Endothelial cell of umbilical vein (primary cell): ENCODE measurements at regions not wholly inside any gene's neighbourhood (a gene's known extent, or its start where the extent isn't known, plus 50 kb on each side); places are given as distances from the start of the nearest gene placed in this dataset.

ENCODE experiments used
- BruUV-seq: library from RNA; stranded (reverse); fragments of 400-500 nt; replicated peaks from 2 replicates; lab custom pipeline; 2021; lab: Mats Ljungman, UMichigan
- CTCF ChIA-PET: fragments of 300-600, 350-600 bp; sonication (Branson Sonifier 250); formaldehyde crosslinking; loops from one replicate; lab custom pipeline; 2021; ENCODE audit warnings: antibody characterized with exemption, inconsistent platforms; lab: Charles Lee
- POLR2A ChIA-PET: fragments of 300-600, 350-600 bp; sonication (Branson Sonifier 250); formaldehyde crosslinking; loops from one replicate; lab custom pipeline; 2021; ENCODE audit warnings: antibody characterized with exemption, inconsistent platforms; lab: Charles Lee
- DNase-seq: peaks from one replicate; pipeline ENCODE4 v3.0.0-alpha.2; 2011; ENCODE audit warnings: low read depth, low spot score
- FAIRE-seq: peaks from 2 replicates; lab custom pipeline; 2011; peaks lifted over from hg19 to GRCh38; lab: Jason Lieb, UNC
- H2AFZ ChIP-seq: 2 replicates; pipeline ENCODE4 v1.6.0; 2012; ENCODE audit warnings: low read depth, low read length, control low read depth, inconsistent platforms
- H3K27ac ChIP-seq: 2 replicates; pipeline ENCODE4 v1.5.1; 2011; ENCODE audit warnings: low read depth, mild to moderate bottlenecking, control low read depth, low read length, moderate library complexity; ENCODE audit not compliant: insufficient read depth
- H3K27me3 ChIP-seq, 2 experiments: 2 replicates each; pipeline versions ENCODE4 v1.6.0 to v1.6.1; 2011; ENCODE audit warnings: low read length in 2 of 2, mixed read lengths in 1 of 2; ENCODE audit not compliant: control insufficient read depth in 2 of 2, insufficient read depth in 2 of 2
- H3K36me3 ChIP-seq, 2 experiments: 2 replicates in 1 of 2; 3 replicates in 1 of 2; pipeline ENCODE4 v1.5.1; 2011; ENCODE audit warnings: low read length in 2 of 2, mild to moderate bottlenecking in 1 of 2, moderate library complexity in 1 of 2; ENCODE audit not compliant: control insufficient read depth in 2 of 2, insufficient read depth in 2 of 2; ENCODE audit errors: extremely low read depth in 1 of 2
- H3K4me1 ChIP-seq: 3 replicates; pipeline ENCODE4 v1.5.1; 2011; ENCODE audit warnings: mild to moderate bottlenecking, low read length; ENCODE audit not compliant: control insufficient read depth, insufficient read depth; ENCODE audit errors: extremely low read depth
- H3K4me2 ChIP-seq: 2 replicates; pipeline ENCODE4 v1.6.1; 2011; ENCODE audit warnings: low read length, control low read depth, mixed read lengths; ENCODE audit not compliant: insufficient read depth
- H3K4me3 ChIP-seq, 3 experiments: fragments of 200-600 bp in 1 of 3; sonication (generic), shearing (Covaris generic) in 1 of 3; replicated peaks in 1 of 3; 2 replicates each; pipeline ENCODE4 v1.5.1; 2011 to 2016; ENCODE audit warnings: control low read depth in 3 of 3, low read length in 3 of 3, mild to moderate bottlenecking in 2 of 3, inconsistent platforms in 1 of 3, low read depth in 1 of 3, moderate library complexity in 1 of 3; ENCODE audit not compliant: insufficient read depth in 1 of 3
- H3K79me2 ChIP-seq: 2 replicates; pipeline ENCODE4 v1.6.0; 2012; ENCODE audit warnings: low read length, inconsistent platforms; ENCODE audit not compliant: control insufficient read depth, insufficient read depth
- H3K9ac ChIP-seq: replicated peaks from 2 replicates; pipeline ENCODE3; 2011; ENCODE audit warnings: low read length, control low read depth; ENCODE audit not compliant: insufficient read depth; ENCODE audit errors: extremely low read depth
- H3K9me1 ChIP-seq: replicated peaks from 3 replicates; pipeline ENCODE4 v1.6.0; 2011; ENCODE audit warnings: mild to moderate bottlenecking, low read length; ENCODE audit not compliant: control insufficient read depth, insufficient read depth; ENCODE audit errors: extremely low read depth
- H3K9me3 ChIP-seq: replicated peaks from 2 replicates; pipeline ENCODE4 v1.5.1; 2012; ENCODE audit warnings: low read length, inconsistent platforms; ENCODE audit not compliant: control insufficient read depth, insufficient read depth
- H4K20me1 ChIP-seq: replicated peaks from 2 replicates; pipeline ENCODE3; 2011; ENCODE audit warnings: mild to moderate bottlenecking, low read length; ENCODE audit not compliant: control insufficient read depth, insufficient read depth; ENCODE audit errors: extremely low read depth
- EZH2 ChIP-seq: IDR thresholded peaks from 2 replicates; pipeline ENCODE4 v1.6.1; 2012; ENCODE audit warnings: borderline replicate concordance, low read depth, mild to moderate bottlenecking, moderate library complexity, low read length, inconsistent platforms; ENCODE audit not compliant: severe bottlenecking
- FOS ChIP-seq: IDR thresholded peaks from 2 replicates; pipeline ENCODE4 v1.6.1; 2011; ENCODE audit warnings: mild to moderate bottlenecking, low read length, moderate library complexity, borderline replicate concordance; ENCODE audit not compliant: insufficient read depth
- GATA2 ChIP-seq: IDR thresholded peaks from 2 replicates; pipeline ENCODE4 v1.7.0; 2011; ENCODE audit warnings: low read depth, mild to moderate bottlenecking, moderate library complexity, mixed read lengths, low read length; ENCODE audit not compliant: insufficient read length, insufficient read depth
- JUN ChIP-seq: IDR thresholded peaks from 2 replicates; pipeline ENCODE4 v1.6.1; 2011; ENCODE audit warnings: borderline replicate concordance, low read depth; ENCODE audit not compliant: insufficient read length, insufficient read depth
- MYC ChIP-seq: IDR thresholded peaks from one replicate; pipeline ENCODE4 v1.6.1; 2011; ENCODE audit warnings: mild to moderate bottlenecking, low read depth, low read length
- POLR2A ChIP-seq: IDR thresholded peaks from 2 replicates; pipeline ENCODE4 v1.6.1; 2012; ENCODE audit warnings: low read depth, mild to moderate bottlenecking, control low read depth, low read length
- POLR2AphosphoS5 ChIP-seq: IDR thresholded peaks from 2 replicates; pipeline ENCODE4 v1.6.1; 2012; ENCODE audit warnings: low read depth, mild to moderate bottlenecking, control low read depth, low read length, moderate library complexity; ENCODE audit not compliant: insufficient read depth
- dilution Hi-C: fragments of 300-500 bp; cut with MboI; formaldehyde crosslinking; loops from one replicate; pipeline ENCODE4 v1.15.0; 2019; ENCODE audit warnings: low sequenced_read_pairs; ENCODE audit not compliant: extremely low pct_ligation_motif_present
- intact Hi-C: fragments of 100-400 bp; cut with micrococcal nuclease; formaldehyde crosslinking; loops from one replicate; pipeline ENCODE4 v1.10.0; 2022
- TF ChIP-seq, protein P1 (sequence below), 2 donors: IDR thresholded peaks; 1 replicate in 1 of 2; 2 replicates in 1 of 2; pipeline ENCODE4 v1.5.1; 2011; ENCODE audit warnings: low read length in 2 of 2, mild to moderate bottlenecking in 2 of 2, moderate library complexity in 2 of 2, control low read depth in 1 of 2, inconsistent platforms in 1 of 2, low read depth in 1 of 2; ENCODE audit not compliant: insufficient read depth in 1 of 2; ENCODE audit errors: extremely low read depth in 1 of 2
- TF ChIP-seq, protein P2 (sequence below): IDR thresholded peaks from 2 replicates; pipeline ENCODE4 v1.6.1; 2011; ENCODE audit not compliant: insufficient read depth, insufficient read length

DNA sequence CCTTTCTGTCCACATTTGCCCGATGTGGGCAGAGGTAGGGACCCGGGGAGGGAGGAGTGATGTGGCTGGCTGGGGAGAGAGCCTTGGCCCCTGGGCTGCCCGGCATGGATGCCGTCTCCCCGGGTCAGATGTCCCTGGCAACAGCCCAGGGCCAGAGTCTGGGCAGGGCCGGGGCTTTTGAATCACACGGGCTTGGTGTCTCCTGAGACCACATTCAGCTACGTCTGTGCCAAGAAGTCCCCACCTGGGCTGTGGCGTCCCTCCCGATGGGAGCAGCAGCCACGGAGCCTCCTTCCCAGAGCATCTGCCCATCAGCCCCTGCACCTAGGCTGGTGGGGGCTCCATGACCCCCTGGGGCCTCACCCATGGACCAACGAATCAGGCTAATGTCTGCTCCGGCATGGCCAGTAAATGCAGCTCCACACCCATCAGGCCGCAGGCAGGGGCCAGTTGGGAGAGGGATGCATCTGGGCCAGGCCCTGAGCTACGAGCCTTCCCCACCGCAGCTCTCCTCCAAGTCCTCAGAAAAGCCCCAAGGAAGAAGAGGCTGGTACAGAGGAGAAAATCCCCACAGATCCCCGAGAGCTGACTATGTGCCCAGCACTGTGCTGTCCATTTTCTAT is 109.4 kb downstream of the RFLNA start:
- TF ChIP-seq, protein P1, sequence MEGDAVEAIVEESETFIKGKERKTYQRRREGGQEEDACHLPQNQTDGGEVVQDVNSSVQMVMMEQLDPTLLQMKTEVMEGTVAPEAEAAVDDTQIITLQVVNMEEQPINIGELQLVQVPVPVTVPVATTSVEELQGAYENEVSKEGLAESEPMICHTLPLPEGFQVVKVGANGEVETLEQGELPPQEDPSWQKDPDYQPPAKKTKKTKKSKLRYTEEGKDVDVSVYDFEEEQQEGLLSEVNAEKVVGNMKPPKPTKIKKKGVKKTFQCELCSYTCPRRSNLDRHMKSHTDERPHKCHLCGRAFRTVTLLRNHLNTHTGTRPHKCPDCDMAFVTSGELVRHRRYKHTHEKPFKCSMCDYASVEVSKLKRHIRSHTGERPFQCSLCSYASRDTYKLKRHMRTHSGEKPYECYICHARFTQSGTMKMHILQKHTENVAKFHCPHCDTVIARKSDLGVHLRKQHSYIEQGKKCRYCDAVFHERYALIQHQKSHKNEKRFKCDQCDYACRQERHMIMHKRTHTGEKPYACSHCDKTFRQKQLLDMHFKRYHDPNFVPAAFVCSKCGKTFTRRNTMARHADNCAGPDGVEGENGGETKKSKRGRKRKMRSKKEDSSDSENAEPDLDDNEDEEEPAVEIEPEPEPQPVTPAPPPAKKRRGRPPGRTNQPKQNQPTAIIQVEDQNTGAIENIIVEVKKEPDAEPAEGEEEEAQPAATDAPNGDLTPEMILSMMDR (IDR thresholded peaks at IDR 0.05; ENCODE audit: extremely low read depth in 1 of 2, insufficient read depth in 1 of 2, low read depth in 1 of 2, low read length in 2 of 2): no peak
- TF ChIP-seq POLR2AphosphoS5 (no peak), POLR2A (no peak), JUN (no peak), EZH2 (no peak), FOS (no peak), MYC (no peak), GATA2 (no peak)
- TF ChIP-seq, protein P2, sequence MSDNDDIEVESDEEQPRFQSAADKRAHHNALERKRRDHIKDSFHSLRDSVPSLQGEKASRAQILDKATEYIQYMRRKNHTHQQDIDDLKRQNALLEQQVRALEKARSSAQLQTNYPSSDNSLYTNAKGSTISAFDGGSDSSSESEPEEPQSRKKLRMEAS: no peak
- Histone ChIP-seq H3K79me2 (no peaks in the 10 kb centered on the region), H3K4me2 (no peak overlapping the region), H3K4me1 (peaks cover 4% of the 10 kb centered on the region), H3K9ac (no peak overlapping the region), H4K20me1 (no peaks in the 10 kb centered on the region), H3K9me1 (no peaks in the 10 kb centered on the region), H3K27ac (no peak overlapping the region), H2AFZ (no peak overlapping the region), H3K36me3 (peaks cover 0 to 10% of the 10 kb centered on the region in 2 experiments), H3K4me3 (no peak overlapping the region), H3K9me3 (no peaks in the 10 kb centered on the region), H3K27me3 (no peaks in the 10 kb centered on the region)
- no TSS peak for BruUV-seq
- DNase-seq (no peak), FAIRE-seq (no peak)
- CTCF ChIA-PET: interaction anchor here (1.0 to 1.3 kb wide), 2 partner anchors 11 to 24 kb away, joined by 3 to 4 read pairs; no protein-coding TSS in a partner anchor
- POLR2A ChIA-PET: interaction anchor here (0.6 kb wide), 1 partner anchor 449 kb away, joined by 3 read pairs; no protein-coding TSS in a partner anchor
- intact Hi-C loops (no loop called here), dilution Hi-C loops (no loop called here)
